ENCODE measurements at regions not wholly inside any gene's neighbourhood (a gene's known extent, or its start where the extent isn't known, plus 50 kb on each side); places are given as distances from the start of the nearest gene placed in this dataset.

DNA sequence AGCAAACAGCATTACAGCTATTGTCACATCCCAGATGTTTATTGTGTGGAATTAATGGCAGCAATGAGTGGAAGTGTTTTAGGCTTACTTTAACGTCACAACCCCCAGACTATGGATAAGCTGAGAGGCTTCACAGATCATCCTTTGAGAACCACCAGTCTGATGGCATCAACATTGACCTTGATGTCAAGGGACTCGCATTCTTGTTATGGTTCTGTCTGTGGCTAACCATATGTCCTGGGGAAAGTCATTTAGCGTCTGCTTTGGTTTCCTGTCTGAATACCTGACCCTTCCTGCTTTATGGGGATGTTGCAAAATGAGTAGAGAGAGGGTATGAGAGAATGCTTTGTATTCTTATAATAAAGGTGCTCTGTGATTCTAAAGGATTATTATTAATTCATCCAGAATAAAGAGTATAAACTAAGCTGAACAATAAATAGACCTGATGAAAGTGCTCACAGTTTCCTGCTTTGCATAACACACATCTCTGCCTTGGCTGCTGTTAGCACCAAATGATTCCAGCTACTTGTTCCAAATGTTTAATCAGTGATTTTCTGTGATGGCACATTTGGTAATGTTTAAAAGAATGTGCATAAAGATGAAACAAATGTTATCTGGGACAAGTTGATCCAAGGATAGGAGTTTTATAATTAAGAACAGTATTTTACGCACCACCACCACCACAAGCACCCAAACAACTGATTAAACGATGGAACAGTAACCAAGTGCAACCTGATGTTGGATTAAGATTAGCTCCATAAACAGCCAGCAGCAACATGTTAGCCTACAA, 116.9 kb upstream of the LRIG3 start:
- DNase-seq, result no peak

DNA sequence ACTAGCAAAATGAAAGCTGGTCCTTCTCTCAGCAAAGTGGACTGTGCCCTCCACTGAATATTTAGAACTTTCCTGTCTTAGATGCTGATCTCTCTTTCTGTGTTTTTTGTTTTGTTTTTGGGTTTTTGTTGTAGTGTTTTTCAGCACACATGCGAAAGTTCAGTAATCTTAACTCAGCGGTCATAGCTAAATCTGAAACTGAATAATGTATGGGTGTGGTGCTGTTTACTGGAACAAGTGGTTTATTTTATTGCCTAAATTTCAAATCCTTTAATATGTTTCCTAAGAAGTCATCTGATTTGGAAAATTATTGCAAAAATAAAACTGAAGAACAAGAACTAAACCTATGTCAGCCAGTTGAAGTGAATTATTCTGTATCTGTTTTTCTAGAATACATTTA, 116.0 kb upstream of the LRIG3 start:
- no peak for DNase-seq

DNA sequence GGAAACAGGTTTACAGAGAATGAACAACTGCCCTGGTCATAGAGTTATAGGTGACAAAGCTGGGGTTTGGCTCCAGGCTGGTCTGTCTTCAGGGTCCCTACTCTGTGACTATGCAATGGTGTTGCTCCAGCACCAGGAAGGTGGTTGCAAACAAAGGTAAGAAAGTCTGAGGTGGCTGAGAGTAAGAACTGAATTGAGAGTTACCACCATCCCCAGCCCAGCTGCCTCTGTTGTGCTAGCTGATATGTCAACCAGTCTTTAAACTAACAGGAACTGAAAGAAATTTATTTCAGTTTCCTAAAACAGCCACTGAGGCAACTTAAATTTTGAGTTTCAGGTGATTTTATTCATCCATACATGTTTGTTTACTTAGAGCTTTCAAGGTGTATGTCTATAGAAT, 111.0 kb upstream of the LRIG3 start:
- no peak for DNase-seq

DNA sequence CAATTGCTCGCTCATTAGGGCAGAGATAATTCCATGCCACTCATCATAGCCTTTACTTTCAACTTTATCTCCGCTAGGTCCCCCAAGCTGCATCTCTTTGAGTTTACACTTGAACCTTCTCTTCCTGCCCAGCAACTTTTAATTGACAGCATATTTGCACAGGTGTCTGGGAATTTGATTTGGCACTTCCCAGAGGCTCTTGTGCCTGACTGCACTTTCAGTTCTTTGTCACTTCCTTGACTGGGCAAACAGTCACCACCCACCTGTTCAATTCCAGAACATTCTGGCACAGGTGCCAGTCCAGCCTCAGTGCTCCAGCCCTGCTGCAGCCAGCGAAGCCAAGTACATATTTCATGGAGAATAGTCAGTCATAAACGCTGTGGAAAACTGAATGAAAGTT, 110.1 kb upstream of the LRIG3 start:
- DNase-seq, result no peak

DNA sequence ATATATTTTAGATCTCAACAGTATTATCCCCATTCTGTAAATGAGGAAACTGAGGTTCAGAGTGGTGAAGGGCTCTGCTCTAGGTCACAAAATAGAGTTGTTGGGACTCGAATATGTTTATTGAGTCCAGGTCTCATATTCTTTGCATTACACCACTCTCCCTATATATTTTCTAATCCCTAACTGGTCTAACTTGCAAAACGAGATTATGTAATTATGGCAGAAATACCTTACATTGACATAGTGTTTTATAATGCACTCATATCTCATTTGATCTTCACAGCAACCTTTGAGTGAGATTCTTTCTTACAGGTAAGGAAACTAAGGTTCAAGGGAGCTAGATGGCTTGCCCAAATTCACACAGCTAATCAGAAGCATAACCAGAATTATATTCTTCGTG, 106.9 kb upstream of the LRIG3 start:
- no peak for DNase-seq

DNA sequence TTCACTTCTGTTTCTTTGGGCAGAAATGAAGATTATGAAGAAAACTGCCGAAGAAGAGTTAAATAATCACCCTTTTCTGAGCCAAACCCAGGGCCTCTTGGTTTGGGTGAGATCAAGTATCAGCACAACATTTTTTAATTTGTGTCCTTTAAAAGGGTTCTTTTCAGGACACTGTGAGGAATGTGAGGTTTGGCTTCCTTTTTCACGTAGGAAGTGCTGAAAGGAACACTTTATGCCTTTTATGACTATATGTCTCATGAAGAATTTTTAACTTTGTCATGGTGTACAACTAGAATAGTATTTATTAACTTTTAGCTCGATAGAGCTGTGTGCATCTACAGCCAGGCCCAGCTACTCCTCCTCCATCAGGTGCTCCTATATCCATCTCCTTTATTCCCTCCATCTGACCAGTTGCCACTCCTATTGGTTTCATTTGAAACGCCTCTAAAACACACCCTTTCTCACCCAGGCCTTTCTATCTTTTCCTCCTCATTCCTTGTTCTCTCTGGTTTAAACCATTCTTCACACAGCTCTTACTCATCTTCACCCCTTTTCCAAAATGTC, 103.6 kb upstream of the LRIG3 start:
- DNase-seq, result no peak

DNA sequence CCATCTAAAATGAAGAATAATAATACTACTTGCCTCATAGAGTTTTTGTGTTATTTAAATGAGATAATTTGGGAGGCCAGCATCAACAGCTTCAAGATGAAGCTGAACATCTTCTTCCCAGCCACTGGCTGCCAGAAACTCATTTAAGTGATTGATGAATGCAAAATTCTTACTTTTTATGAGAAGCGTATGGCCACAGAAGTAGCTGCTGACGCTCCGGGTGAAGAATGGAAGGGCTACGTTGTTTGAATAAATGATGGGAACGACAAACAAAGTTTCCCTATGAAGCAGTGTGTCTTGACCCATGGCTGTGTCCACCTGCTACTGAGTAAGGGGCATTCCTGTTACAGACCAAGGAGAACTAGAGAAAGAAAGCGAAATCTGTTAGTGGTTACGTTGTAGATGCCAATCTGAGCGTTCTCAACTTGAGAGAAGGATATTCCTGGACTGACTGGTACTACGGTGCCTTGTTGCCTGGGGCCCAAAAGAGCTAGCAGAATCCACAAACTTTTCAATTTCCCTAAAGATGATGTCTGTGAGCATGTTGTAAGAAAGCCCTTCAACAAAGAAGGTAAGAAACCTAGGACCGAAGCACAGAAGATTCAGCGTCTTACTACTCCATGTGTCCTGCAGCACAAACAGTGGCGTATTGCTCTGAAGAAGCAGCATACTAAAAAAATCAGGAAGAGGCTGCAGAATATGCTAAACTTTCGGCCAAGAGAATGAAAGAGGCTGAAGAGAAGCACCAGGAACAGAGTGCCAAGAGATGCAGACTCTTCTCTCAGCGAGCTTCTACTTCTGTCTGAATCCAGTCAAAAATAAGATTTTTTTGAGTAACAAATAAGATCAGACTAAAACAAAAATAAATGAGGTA, 100.0 kb upstream of the LRIG3 start:
- DNase-seq, result no peak

DNA sequence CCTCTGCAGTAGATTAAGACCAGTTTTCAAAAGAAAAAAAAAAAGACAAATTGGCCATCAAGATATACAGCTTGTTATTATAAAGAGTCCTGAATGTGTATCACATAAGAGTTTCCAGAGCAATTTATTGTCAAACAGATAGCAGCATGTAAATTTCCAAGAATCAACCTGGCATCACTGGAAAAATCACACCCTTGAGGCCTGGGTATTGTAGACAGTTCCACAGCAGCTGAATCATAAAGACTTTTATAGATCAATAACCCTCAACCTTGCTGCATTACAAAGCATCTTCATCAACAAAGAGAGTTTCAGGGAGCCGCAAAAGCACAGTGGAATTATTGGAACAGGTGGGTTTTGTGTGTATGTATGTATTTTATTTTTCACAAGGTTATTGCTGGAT, 94.6 kb upstream of the LRIG3 start:
- no peak for DNase-seq

DNA sequence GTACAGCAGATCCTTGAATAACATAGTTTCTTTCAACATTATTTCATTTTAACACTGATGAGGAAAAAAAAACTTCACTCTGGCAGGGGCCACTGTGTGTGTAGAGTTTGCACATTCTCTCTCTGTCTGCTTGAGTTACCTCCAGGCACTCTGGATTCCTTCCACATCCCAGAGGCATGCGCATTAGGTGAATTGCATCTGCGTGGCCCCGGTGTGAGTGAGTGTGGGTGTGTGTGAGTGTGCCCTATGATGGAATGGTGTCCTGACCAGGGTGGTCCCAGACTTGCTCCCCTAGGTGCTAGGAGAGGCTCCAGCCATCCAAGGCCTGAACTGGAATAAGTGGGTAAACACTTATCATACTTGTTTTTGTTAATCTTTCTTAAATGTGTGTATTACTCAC, 90.6 kb upstream of the LRIG3 start:
- DNase-seq, result no peak

DNA sequence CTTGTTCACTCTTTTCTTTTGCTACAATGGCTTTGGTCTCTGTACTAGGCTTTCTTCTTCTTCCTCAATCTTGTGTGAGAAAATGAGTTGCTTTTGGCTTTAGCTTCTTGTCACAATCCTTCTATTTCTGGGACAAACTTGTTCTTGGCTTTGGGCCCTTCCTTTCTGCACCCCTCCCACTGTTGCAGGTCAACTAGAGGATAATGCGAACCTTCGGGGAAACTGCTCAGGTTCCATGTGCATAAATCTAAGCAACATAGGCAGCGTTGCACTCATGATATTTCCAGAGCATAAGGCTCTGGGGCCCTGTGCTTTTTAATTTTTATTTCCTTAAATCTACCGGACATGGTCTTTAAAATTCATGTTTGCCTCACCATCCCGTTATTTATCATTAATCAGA, 89.8 kb upstream of the LRIG3 start:
- DNase-seq, result no peak

DNA sequence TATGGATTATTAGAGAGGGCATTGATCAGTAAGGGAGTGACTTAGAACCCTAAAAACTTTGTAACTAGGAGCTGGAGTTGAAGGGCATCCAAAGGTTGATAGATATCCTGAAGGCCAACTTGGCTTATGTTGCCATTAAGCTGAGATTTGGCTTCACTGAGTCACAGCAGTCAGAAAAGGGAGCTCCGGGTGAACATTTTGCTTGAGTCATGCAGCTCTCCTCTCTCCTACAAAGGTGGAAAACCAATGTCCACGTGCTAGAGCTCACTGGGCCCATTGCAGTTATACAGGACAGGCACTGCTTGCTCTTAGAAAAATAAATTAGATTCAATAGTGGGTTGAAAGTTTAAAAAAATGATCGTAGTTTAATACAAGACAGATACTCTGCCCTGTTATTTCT, 87.3 kb upstream of the LRIG3 start:
- DNase-seq, result no peak

DNA sequence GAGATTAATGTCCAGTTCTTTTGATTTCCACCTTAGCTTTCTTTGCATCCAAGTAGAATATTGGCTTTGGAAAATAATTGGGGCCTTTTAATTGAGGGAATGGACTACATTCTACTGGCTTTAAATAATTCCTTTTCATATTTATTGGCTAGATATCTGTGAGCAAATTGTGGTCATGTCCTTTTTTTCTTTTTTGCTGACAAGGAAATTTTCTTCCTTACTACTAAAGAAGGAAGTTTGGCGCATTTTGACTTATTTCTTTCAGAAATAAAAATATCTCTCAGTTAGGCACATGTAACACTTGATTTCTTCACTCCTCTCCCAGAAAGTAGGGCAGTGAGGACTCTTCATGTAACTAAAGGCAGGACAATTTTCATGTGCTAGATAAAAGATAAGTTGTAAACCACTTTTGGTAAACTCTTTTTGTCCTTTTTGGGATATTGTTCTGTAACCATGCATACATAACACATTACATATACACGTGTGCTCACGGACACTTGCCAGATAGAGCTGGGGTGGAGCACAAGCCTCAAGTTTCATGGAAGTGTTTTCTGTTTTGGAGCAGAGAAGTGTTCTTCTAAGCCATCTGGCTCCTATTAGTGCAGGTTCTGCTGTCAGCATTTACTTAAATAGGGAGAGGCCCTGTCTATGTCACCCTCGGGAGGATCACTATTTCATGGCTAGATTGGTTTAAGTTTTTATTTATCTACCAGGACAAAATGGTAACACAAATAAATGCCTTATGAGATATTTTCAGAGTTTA, 85.1 kb upstream of the LRIG3 start:
- peak; percentile 58 for DNase-seq

DNA sequence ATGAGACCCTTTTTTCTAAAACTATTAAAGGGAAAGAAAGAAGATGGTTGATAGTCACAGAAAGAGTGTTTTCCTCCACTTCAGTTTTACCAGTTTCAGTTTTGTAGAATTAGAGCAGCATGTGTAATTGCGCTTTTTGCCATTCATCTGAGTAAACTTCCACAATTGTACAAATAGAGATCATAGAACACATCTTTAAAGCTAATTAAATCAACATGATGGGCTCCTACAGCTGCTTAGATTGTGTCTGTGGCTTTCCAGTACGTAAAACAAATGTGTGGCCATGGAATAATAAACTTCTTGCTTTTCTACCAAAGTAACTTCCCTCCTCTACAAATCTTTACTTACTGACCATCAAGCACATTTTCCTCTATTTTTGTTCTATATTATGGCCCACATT, 84.2 kb upstream of the LRIG3 start:
- DNase-seq, result no peak

DNA sequence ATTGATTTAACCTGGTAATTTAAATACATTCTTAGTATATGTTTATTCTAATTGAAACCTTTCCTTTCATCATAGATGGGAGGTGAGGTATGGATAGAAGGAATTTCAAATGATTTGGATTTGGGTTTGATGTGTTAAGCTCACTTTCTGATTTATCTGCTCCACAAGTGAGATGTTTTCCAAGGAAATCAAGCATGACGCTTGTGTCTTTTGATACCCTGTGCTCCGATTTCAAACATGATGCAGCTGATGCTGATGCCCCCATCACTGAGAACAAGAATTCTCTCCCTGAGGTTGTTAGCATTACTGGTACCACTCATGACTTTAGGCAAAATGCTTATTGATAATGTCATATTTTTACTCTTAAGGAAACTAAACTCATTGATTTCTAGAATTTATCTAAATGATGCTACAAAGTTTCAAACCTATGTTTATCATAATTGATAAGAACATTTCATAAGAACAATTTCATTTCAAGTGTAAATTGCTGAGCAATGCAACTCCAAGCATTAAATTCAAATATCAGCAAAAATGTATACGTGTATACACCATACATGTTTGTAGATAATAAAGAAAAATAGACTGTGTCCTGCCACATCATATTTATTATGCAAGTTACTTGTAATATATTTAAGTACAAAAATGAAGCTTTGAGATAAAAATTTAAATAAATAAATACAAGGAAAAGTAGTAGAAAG, 75.5 kb upstream of the LRIG3 start:
- no peak for DNase-seq

DNA sequence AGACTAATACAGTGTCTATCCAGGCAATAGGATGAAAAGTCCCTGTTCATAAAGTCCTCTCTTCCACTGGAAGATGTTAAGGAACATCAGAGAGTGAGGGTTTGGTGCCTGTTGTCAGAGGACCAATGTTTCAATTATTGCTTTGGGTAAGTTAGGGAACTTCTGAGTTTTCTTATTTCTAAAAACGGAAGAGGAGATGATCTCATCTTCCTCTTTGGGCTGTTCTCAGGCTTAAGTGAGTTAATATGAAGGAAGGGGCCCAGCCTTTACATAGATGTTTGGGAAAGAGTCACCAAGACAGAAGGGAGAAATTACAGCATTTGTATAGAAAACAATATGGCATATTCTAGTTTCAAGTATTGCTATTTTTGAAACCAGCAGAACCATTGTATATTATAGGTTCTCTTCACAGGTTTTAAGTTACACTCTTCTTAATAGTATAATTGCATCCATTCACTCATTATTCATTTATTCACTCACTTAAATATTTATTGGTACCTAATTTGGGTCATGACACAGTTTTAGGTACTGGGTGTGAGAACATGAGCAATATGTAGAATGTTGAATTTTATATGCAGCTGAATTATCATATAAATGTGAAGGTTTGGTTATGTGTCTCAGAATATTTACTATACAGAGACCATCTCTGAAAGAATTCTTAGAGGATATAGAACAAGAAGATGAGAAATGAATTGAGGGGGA, 68.5 kb upstream of the LRIG3 start:
- no peak for DNase-seq

DNA sequence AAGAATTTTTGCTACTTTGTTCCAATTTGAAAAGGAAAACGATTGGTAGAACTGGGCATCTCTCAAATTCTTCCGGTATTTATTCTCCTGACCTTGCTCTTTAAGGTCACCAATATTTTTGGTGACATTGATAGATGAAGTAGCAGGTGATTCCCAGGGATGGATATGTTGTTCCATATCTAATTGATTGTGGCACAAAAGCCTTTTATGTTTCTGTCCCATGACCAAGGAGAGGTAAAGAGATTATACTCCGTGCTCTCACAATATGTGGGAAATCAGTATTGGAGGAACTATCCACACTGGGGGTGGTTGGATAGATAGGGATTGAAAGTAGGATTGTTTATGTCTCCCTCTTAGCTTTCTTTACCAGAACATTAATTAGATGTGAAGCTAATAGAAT, 61.7 kb upstream of the LRIG3 start:
- DNase-seq, result no peak

DNA sequence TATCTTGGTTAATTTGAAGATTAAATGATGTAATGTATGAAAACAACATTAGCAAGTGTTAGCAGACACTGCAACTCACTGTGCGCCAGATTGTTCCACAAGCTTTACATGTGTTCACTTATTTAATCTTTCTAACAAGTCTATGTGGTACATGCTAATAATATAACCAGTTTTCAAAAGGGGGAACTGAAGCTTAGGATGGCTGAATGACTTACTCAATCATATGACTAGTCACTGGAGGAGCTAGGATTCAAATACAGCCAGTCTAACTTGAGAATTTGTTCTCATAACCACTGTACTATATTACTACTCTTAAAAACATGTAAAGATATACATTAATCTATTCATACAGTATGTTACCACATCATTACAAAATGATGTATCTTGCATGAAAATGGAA, 60.5 kb upstream of the LRIG3 start:
- no peak for DNase-seq

DNA sequence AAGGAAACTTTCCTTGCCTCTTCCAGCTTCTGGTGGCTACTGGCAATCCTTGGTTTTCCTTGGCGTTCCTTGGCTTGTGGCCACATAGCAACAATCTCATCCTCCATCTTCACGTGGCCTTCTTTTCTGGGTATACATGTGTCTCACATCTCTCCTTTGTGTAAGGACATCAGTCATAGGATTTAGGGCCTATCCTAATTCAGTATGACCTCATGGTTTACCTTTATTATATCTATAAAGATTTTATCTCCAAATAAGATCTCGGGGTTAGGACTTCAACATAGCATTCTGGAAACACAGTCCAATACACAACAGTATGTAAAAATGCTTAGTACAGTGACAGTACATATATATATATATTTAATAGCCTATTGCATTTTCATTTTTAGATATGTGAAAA, 58.4 kb upstream of the LRIG3 start:
- DNase-seq, result no peak

DNA sequence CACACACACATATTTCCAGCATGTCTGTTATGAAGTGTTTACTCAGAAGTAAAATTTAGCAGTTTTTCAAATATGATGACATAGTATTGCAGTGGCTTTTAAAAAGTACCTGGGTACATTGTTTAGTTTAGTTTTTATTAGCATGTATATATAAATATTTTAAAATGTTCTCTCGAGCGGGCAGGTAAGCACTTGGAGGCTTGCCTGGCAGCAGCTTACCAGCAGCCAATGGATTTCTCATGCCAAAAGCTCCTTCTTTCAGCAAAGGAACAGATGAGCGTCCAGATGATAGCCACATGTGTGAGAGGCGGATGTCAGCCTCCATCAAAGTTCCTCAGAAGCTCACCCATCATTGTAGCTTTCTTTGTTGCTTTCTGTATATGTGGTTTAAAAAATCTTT, 57.2 kb upstream of the LRIG3 start:
- no peak for DNase-seq

DNA sequence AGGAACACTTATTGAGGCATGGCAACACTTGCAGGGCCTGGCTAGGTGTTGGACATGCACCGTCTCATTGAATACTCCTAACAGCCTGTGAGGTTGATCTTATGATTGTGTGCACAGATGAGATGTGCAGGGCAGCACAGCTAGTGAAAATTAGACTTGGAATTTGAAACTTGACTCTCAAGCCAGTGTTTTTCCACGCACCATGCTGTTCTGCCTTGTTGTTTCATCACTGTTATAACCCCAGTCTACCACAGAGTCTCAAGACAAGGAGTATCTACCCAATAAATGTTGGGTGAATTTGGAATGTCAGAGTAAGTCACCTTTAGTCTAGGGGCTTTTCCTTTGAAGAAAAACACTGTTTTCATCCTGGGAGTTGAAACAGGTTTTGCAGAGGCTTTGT, 55.8 kb upstream of the LRIG3 start:
- no peak for DNase-seq
